ENCODE measurements at regions not wholly inside any gene's neighbourhood (a gene's known extent, or its start where the extent isn't known, plus 50 kb on each side); places are given as distances from the start of the nearest gene placed in this dataset.

- TF ChIP-seq CTCF (IDR thresholded peaks at IDR 0.05) (no peak), EZH2 (IDR thresholded peaks at IDR 0.05) (no peak)
Measured at GRCh38 chr16:88195911-88196465, 186.8 kb upstream of the ZNF469 start.
